Stomach (tissue), 8 donors: ENCODE measurements at regions not wholly inside any gene's neighbourhood (a gene's known extent, or its start where the extent isn't known, plus 50 kb on each side); places are given as distances from the start of the nearest gene placed in this dataset.

Experiments used
- DNase-seq, 2 donors: peaks; one replicate each; pipeline versions ENCODE4 v3.0.0 to v3.0.0-alpha.2; 2013 to 2019
- H3K27ac ChIP-seq, 5 donors: fragments of 200-600 bp in 4 of 5; sonication (generic) in 4 of 5; one replicate each; pipeline ENCODE4 v1.5.1; 2013 to 2019; ENCODE audit warnings: mild to moderate bottlenecking in 1 of 5, moderate library complexity in 1 of 5
- H3K27me3 ChIP-seq, 3 donors: fragments of 200-600 bp; sonication (generic); one replicate each; pipeline ENCODE4 v1.5.1; 2017 to 2019; ENCODE audit warnings: mixed run types in 1 of 3
- H3K36me3 ChIP-seq, 4 donors: fragments of 200-600 bp; sonication (generic); 1 replicate in 3 of 4; 2 replicates in 1 of 4; pipeline ENCODE4 v1.5.1; 2016 to 2019
- H3K4me1 ChIP-seq, 4 donors: fragments of 200-600 bp; sonication (generic); one replicate each; pipeline ENCODE4 v1.5.1; 2016 to 2019
- H3K4me3 ChIP-seq, 4 donors: fragments of 200-600 bp; sonication (generic) in 3 of 4; one replicate each; pipeline ENCODE4 v1.5.1; 2016 to 2019; ENCODE audit warnings: mild to moderate bottlenecking in 1 of 4
- H3K9me3 ChIP-seq, 4 donors: fragments of 200-600 bp; sonication (generic); one replicate each; pipeline ENCODE4 v1.5.1; 2016 to 2019
- CTCF ChIP-seq, 7 experiments: fragments of 450-650 bp in 4 of 7; fragments of 200-600 bp in 3 of 7; sonication (generic) in 3 of 7; IDR thresholded peaks; one replicate each; pipeline ENCODE4 v1.5.1; 2016 to 2019; ENCODE audit warnings: antibody characterized with exemption in 7 of 7, control low read depth in 2 of 7, mild to moderate bottlenecking in 1 of 7
- EP300 ChIP-seq: sonication (generic); formaldehyde crosslinking; IDR thresholded peaks from one replicate; pipeline ENCODE4 v1.6.1; 2017; ENCODE audit warnings: antibody characterized with exemption
- POLR2A ChIP-seq, 4 donors: fragments of 450-650 bp; IDR thresholded peaks; one replicate each; pipeline ENCODE4 v1.6.1; 2016; ENCODE audit warnings: antibody characterized with exemption in 4 of 4, control low read depth in 2 of 4, mild to moderate bottlenecking in 1 of 4, moderate library complexity in 1 of 4
- POLR2AphosphoS5 ChIP-seq, 3 donors: sonication (generic); formaldehyde crosslinking; IDR thresholded peaks; one replicate each; pipeline ENCODE4 v1.6.1; 2016; ENCODE audit warnings: antibody characterized with exemption in 3 of 3
- WGBS, 5 donors: extraction: QIAGEN DNeasy Blood & Tissue Kit in 3 of 5; methylation state at CpG; one replicate each; pipeline versions ENCODE4 v1.1.5 to v1.1.7; 2013 to 2018; 5-methylcytosine and 5-hydroxymethylcytosine counted together
- intact Hi-C: fragments of 100-400 bp; cut with DNase I; formaldehyde crosslinking; loops from one replicate; pipeline ENCODE4 v1.15.1; 2023; ENCODE audit warnings: low total_unique reads
- donor health status: healthy with polysubstance abuse.
- donor health status: Bipolar disorder and iron deficiency.
- donor health status: healthy.

DNA sequence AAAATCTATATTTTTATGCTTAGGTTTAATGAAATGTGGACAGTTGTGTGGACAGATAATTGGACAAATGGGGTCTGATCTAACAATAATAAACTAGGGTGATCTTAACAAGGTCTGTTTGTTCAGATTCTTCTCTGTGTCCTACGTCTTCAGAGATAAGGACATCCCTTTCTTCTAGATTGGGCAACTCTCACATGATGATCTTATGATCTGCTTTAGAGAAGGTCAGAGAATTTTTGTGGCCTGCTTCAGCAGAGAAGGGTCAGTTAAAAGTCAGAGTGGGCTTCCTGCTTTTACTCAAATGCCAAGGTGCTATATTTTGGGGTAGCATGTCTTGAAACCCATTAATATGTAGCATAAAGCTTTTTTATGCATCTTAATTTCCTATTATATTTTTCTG, 63.8 kb upstream of the RGMB start:
- Histone ChIP-seq H3K27ac (no peak overlapping the region), H3K4me1 (no peaks in the 10 kb centered on the region), H3K9me3 (no peaks in the 10 kb centered on the region), H3K36me3 (no peaks in the 10 kb centered on the region), H3K27me3 (no peaks in the 10 kb centered on the region), H3K4me3 (no peak overlapping the region)
- DNase-seq: no peak
- intact Hi-C loops: no loop called here
- WGBS, 5 donors: 82 to 93% (median 89%) methylated on average over 1 of the region's 1 CpG
- TF ChIP-seq CTCF (IDR thresholded peaks at IDR 0.05) (no peak), EP300 (no peak), POLR2AphosphoS5 (IDR thresholded peaks at IDR 0.05) (no peak), POLR2A (IDR thresholded peaks at IDR 0.05) (no peak)

DNA sequence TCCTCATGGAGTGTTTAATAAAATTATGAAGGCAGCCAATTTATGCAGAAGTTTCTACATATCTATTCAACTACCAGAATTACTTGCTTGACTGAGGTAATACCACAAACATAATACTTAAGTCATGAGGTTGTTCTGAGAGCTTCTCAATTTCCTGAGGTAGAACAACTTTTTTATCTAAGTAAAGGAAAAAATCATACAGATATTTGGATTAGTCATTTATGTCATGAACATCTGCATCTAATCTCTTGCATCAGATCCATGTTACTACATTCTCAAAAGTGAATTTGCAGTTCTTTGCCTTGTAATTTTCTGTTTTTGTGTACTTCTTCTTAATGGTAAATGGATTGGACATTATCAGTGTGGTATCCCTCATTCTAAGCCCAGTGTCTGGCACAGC, 60.4 kb upstream of the RGMB start:
- no peaks in the 10 kb centered on the region for H3K27me3 ChIP-seq
- H3K27ac ChIP-seq: no peak overlapping the region
- no peak overlapping the region for H3K4me3 ChIP-seq
- H3K9me3 ChIP-seq: no peaks in the 10 kb centered on the region
- H3K4me1 ChIP-seq: no peaks in the 10 kb centered on the region
- no peak for TF ChIP-seq CTCF (IDR thresholded peaks at IDR 0.05)
- TF ChIP-seq POLR2AphosphoS5 (IDR thresholded peaks at IDR 0.05): no peak
- TF ChIP-seq POLR2A (IDR thresholded peaks at IDR 0.05): no peak
- no peak for TF ChIP-seq EP300
- no peaks in the 10 kb centered on the region for H3K36me3 ChIP-seq
- intact Hi-C loops: no loop called here
- no peak for DNase-seq

GRCh38 chr5:98713856-98714255, 59.6 kb upstream of the RGMB start:
- no peaks in the 10 kb centered on the region for H3K4me1 ChIP-seq
- intact Hi-C loops: no loop called here
- DNase-seq: no peak
- H3K27ac ChIP-seq: no peak overlapping the region
- H3K36me3 ChIP-seq: no peaks in the 10 kb centered on the region
- no peaks in the 10 kb centered on the region for H3K27me3 ChIP-seq
- H3K4me3 ChIP-seq: no peak overlapping the region
- H3K9me3 ChIP-seq: no peaks in the 10 kb centered on the region
- TF ChIP-seq POLR2AphosphoS5 (IDR thresholded peaks at IDR 0.05): no peak

GRCh38 chr5:98714710-98715288, 58.7 kb upstream of the RGMB start:
- no peak for DNase-seq
- Histone ChIP-seq H3K36me3 (no peaks in the 10 kb centered on the region), H3K9me3 (no peaks in the 10 kb centered on the region), H3K4me1 (no peaks in the 10 kb centered on the region), H3K4me3 (no peak overlapping the region), H3K27ac (no peak overlapping the region), H3K27me3 (no peaks in the 10 kb centered on the region)
- intact Hi-C loops: no loop called here
- WGBS, 5 donors: 48 to 62% (median 56%) methylated on average over 3 of the region's 3 CpGs
- TF ChIP-seq POLR2AphosphoS5 (IDR thresholded peaks at IDR 0.05): no peak
- TF ChIP-seq POLR2A (IDR thresholded peaks at IDR 0.05): no peak
- TF ChIP-seq EP300: no peak
- TF ChIP-seq CTCF (IDR thresholded peaks at IDR 0.05): no peak

DNA sequence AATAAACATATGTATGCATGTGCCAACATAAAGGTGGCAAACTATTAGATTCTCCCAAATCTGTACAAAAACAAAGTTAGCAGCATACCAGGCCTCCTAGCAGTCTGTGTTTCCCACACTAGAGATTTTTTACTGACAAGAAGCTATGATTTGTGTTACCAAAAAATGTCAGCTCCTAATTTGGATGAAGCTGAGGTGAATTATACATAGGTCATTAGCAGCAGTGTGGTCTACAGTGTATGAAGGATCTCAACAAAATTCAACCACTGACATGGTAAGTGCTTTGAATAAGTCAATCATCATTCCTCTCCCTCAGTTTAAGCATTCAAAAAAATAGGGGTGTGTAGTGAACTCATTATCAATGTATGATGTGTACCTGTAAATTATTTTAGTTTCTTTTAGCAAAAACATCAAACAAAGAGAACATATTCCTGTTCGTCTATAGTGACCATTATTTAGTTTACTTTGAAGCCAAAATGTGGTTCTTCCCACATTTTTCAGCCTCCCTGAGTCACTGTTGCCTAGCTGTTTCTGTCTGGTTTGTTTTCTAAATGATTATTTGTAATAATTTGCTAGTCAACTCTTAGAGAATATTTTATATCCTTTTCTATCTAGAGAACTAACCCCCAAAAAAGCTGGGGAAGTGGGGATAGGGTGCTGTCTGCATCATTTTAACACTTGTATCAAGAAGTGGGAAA, 52.1 kb upstream of the RGMB start:
- TF ChIP-seq EP300 (no peak), CTCF (IDR thresholded peaks at IDR 0.05) (no peak), POLR2AphosphoS5 (IDR thresholded peaks at IDR 0.05) (no peak), POLR2A (IDR thresholded peaks at IDR 0.05) (no peak)

More for the DNA sequence above, 52.1 kb upstream of the RGMB start:
- Histone ChIP-seq H3K4me3 (no peak overlapping the region), H3K27ac (no peak overlapping the region), H3K36me3 (no peaks in the 10 kb centered on the region), H3K4me1 (no peaks in the 10 kb centered on the region), H3K27me3 (no peaks in the 10 kb centered on the region), H3K9me3 (no peaks in the 10 kb centered on the region)
- intact Hi-C loops: no loop called here
- 54 to 71% (median 67%) methylated on average over 1 of the region's 1 CpG for WGBS, 5 donors
- no peak for DNase-seq
